ENCODE measurements at regions not wholly inside any gene's neighbourhood (a gene's known extent, or its start where the extent isn't known, plus 50 kb on each side); places are given as distances from the start of the nearest gene placed in this dataset.

GRCh38 chr20:7294816-7295360, 527.4 kb downstream of the BMP2 start:
- TF ChIP-seq, protein P1, sequence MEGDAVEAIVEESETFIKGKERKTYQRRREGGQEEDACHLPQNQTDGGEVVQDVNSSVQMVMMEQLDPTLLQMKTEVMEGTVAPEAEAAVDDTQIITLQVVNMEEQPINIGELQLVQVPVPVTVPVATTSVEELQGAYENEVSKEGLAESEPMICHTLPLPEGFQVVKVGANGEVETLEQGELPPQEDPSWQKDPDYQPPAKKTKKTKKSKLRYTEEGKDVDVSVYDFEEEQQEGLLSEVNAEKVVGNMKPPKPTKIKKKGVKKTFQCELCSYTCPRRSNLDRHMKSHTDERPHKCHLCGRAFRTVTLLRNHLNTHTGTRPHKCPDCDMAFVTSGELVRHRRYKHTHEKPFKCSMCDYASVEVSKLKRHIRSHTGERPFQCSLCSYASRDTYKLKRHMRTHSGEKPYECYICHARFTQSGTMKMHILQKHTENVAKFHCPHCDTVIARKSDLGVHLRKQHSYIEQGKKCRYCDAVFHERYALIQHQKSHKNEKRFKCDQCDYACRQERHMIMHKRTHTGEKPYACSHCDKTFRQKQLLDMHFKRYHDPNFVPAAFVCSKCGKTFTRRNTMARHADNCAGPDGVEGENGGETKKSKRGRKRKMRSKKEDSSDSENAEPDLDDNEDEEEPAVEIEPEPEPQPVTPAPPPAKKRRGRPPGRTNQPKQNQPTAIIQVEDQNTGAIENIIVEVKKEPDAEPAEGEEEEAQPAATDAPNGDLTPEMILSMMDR (optimal IDR thresholded peaks at IDR 0.05 in 1 of 3, IDR thresholded peaks at IDR 0.05 in 1 of 3, conservative IDR thresholded peaks at IDR 0.05 in 1 of 3; ENCODE audit: extremely low read depth in 1 of 3, insufficient read depth in 2 of 3, low read length in 3 of 3): no peak
- no peak for TF ChIP-seq EZH2 (IDR thresholded peaks at IDR 0.05; ENCODE audit: low read length)

Measured in keratinocyte (primary cell).